Sigmoid colon (tissue), 4 donors: ENCODE measurements at regions not wholly inside any gene's neighbourhood (a gene's known extent, or its start where the extent isn't known, plus 50 kb on each side); places are given as distances from the start of the nearest gene placed in this dataset.

Experiments used
- CTCF ChIP-seq, 4 experiments: fragments of 450-650 bp in 3 of 4; fragments of 200-600 bp in 1 of 4; IDR thresholded peaks; one replicate each; pipeline ENCODE4 v1.5.1; 2016 to 2019; ENCODE audit warnings: antibody characterized with exemption in 4 of 4, mild to moderate bottlenecking in 3 of 4, moderate library complexity in 2 of 4
- POLR2A ChIP-seq, 2 donors: fragments of 450-650 bp; IDR thresholded peaks; one replicate each; pipeline ENCODE4 v1.6.1; 2016; ENCODE audit warnings: antibody characterized with exemption in 2 of 2, mild to moderate bottlenecking in 2 of 2, moderate library complexity in 2 of 2
- POLR2AphosphoS5 ChIP-seq, 4 donors: sonication (generic); formaldehyde crosslinking; IDR thresholded peaks; one replicate each; pipeline ENCODE4 v1.6.1; 2017; ENCODE audit warnings: antibody characterized with exemption in 4 of 4

- TF ChIP-seq CTCF (IDR thresholded peaks at IDR 0.05): no peak
- no peak for TF ChIP-seq POLR2A (IDR thresholded peaks at IDR 0.05)
- no peak for TF ChIP-seq POLR2AphosphoS5 (IDR thresholded peaks at IDR 0.05)
Observed at GRCh38 chr5:92687821-92688722, 892.9 kb downstream of the NR2F1-AS1 start.
